ENCODE measurements at regions not wholly inside any gene's neighbourhood (a gene's known extent, or its start where the extent isn't known, plus 50 kb on each side); places are given as distances from the start of the nearest gene placed in this dataset.

- DNase-seq (ENCODE audit: low read depth, low spot score) = no peak
Measured at GRCh38 chr12:91680864-91681263, 464.8 kb downstream of the BTG1 start.

DNA sequence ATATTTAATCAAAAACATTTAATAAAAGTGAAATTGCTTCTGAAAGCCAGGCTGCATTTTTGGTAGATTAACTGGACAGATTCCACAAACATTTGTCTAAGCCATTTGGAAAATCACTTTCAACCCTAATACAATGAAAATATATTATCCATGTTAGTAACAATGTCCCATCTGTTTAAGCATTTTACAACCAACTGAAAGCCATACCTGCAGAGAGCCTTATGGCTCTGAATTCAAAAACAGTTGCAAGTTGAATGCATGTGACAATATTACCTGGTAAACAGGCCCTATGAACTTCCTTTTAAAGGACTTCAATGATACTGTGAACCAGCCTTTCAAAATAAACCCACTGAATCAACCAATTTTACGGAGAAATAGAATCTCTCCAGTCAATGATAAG is 468.1 kb downstream of the BTG1 start:
- no peak for DNase-seq (ENCODE audit: low read depth, low spot score)

DNA sequence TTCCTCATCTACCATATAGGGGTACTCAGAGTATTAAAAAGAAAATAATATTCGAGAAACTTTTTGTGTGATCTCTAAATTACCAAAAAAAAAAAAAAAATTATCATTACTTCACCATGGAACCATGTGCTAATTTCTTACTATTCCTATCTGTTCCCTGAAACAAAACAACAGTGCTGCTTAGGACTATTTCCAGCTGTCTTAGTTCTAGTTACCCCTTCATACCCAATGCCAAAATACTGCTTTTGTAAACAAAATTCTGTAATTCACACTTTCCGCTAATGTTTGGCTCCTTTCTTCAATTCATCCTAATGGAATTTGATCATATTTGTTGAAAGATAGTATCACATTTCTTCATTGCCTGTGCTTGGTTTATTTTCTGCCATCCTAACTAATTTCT is 470.2 kb downstream of the BTG1 start:
- DNase-seq (ENCODE audit: low read depth, low spot score) = no peak

GRCh38 chr12:91672130-91672529 is 473.5 kb downstream of the BTG1 start:
- DNase-seq (ENCODE audit: low read depth, low spot score) = no peak

GRCh38 chr12:91667694-91668093 is 478.0 kb downstream of the BTG1 start:
- DNase-seq (ENCODE audit: low read depth, low spot score) = no peak

- DNase-seq (ENCODE audit: low read depth, low spot score) = no peak
Measured at GRCh38 chr12:91663744-91664143, 481.1 kb upstream of the DCN start.

- DNase-seq (ENCODE audit: low read depth, low spot score) = no peak
Measured at GRCh38 chr12:91663310-91663709, 480.7 kb upstream of the DCN start.

- no peak for DNase-seq (ENCODE audit: low read depth, low spot score)
Measured at GRCh38 chr12:91662021-91662420, 479.4 kb upstream of the DCN start.

GRCh38 chr12:91657032-91657431 is 474.4 kb upstream of the DCN start:
- DNase-seq (ENCODE audit: low read depth, low spot score) = no peak

- no peak for DNase-seq (ENCODE audit: low read depth, low spot score)
Measured at GRCh38 chr12:91655966-91656365, 473.3 kb upstream of the DCN start.

GRCh38 chr12:91654087-91654486 is 471.5 kb upstream of the DCN start:
- no peak for DNase-seq (ENCODE audit: low read depth, low spot score)

- DNase-seq (ENCODE audit: low read depth, low spot score) = no peak
Measured at GRCh38 chr12:91651728-91652127, 469.1 kb upstream of the DCN start.

DNA sequence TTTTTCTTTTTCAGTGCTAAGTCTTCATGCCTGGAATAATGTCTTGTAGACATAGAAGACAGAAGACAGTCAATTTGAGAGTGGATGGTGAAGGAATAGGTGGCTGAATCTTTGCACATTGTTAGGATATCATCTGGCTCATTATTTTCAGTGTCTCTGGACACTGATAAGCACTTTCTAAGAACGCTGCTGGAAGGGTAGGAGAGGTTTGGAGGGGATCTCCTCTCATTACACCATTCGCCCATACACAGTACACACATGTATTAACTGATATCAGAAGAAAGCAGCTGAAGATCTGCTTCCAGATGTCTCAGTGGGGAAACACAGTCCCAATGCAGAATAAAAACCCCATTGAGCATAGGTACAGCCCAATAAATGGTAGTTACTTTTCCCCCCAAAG is 461.1 kb upstream of the DCN start:
- no peak for DNase-seq (ENCODE audit: low read depth, low spot score)

- no peak for DNase-seq (ENCODE audit: low read depth, low spot score)
Measured at GRCh38 chr12:91640021-91640420, 457.4 kb upstream of the DCN start.

- no peak for DNase-seq (ENCODE audit: low read depth, low spot score)
Measured at GRCh38 chr12:91639327-91639726, 456.7 kb upstream of the DCN start.

GRCh38 chr12:91637789-91638624 is 455.4 kb upstream of the DCN start:
- no peak for DNase-seq (ENCODE audit: low read depth, low spot score)

DNA sequence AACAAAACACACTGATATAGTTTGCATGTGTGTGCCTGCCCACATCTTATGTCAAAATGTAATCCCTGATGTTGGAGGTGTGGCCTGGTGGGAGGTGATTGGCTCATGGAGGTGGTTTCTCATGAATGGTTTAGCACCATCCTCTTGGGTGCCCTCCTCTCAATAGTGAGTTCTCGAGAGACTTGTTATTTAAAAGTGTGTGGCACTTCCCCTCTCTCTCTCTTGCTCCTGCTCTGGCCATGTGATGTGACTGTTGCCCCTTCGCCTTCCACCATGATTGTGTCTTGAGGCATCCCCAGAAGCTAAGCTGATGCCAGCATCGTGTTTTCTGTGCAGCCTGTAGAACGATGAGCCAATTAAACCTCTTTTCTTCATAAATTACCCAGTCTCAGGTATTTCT is 454.1 kb upstream of the DCN start:
- peak; percentile 3 for DNase-seq (ENCODE audit: low read depth, low spot score)

- peak; percentile 53 for DNase-seq (ENCODE audit: low read depth, low spot score)
Measured at GRCh38 chr12:91634386-91634713, 451.7 kb upstream of the DCN start.

- peak; percentile 84 for DNase-seq (ENCODE audit: low read depth, low spot score)
Measured at GRCh38 chr12:91633734-91634357, 451.2 kb upstream of the DCN start.

- no peak for DNase-seq (ENCODE audit: low read depth, low spot score)
Measured at GRCh38 chr12:91633206-91633605, 450.6 kb upstream of the DCN start.

GRCh38 chr12:91632042-91632786 is 449.6 kb upstream of the DCN start:
- DNase-seq (ENCODE audit: low read depth, low spot score) = no peak

DNA sequence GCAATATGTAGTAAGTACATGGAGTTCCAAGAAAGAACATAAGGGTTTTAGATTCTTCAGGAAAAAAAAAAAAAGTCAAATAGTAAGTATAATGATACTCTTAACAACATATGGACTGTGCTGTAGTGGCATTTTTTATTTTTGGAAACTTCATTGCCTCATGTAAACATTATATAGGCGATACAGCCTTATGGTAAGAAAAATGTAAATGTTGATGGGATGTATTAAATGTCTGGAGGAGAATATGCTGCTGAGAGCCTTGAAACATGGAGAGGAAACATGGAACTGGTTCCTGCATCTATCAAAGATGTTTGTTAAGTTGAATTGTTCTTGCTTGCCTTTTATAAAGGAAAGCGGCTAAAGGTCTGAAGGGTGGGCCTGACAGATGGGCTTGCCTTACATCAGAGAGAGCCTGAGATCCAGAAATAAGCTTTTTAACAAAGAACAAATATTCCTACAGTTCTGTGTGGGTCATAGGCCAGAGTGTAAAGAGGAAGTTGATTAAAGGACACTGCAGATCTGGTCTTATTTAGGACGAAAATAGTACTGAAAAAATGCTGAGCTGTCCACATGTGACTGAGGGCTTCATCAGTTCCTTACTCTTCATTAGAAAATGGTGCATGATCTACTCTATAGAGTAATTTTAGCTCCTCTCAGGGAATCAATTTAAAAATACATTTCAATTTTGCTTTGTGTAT is 448.1 kb upstream of the DCN start:
- DNase-seq (ENCODE audit: low read depth, low spot score) = no peak
